ENCODE measurements at regions not wholly inside any gene's neighbourhood (a gene's known extent, or its start where the extent isn't known, plus 50 kb on each side); places are given as distances from the start of the nearest gene placed in this dataset.

- TF ChIP-seq CTCF (IDR thresholded peaks at IDR 0.05) (no peak), POLR2AphosphoS5 (IDR thresholded peaks at IDR 0.05) (no peak), POLR2A (IDR thresholded peaks at IDR 0.05) (no peak)
Measured at GRCh38 chr7:35389636-35390035, 135.7 kb upstream of the TBX20 start.

Measured in transverse colon (tissue), 4 donors.